Neural cell (in vitro differentiated cells): ENCODE measurements at regions not wholly inside any gene's neighbourhood (a gene's known extent, or its start where the extent isn't known, plus 50 kb on each side); places are given as distances from the start of the nearest gene placed in this dataset.

Experiments used
- H2AFZ ChIP-seq: fragments of 200-600, 300-800 bp; sonication (generic), shearing (Covaris generic); 2 replicates; pipeline ENCODE4 v1.6.0; 2014; ENCODE audit warnings: low read depth, mild to moderate bottlenecking, antibody characterized with exemption, low read length, moderate library complexity
- H3F3A ChIP-seq: fragments of 200-600 bp; shearing (Covaris generic); 2 replicates; pipeline ENCODE4 v1.6.1; 2016; ENCODE audit warnings: mild to moderate bottlenecking, moderate library complexity, mixed read lengths, antibody characterized with exemption, low read length; ENCODE audit not compliant: insufficient read depth, poor library complexity, severe bottlenecking
- H3K27ac ChIP-seq: fragments of 200-600, 300-800 bp; sonication (generic), shearing (Covaris generic); 2 replicates; pipeline ENCODE4 v1.5.1; 2014; ENCODE audit warnings: mild to moderate bottlenecking, low read length, moderate library complexity
- H3K27me3 ChIP-seq: fragments of 300-800, 200-600 bp; sonication (generic), shearing (Covaris generic); 2 replicates; pipeline ENCODE4 v1.6.0; 2014; ENCODE audit warnings: mild to moderate bottlenecking, low read depth, low read length, moderate library complexity; ENCODE audit not compliant: insufficient read depth
- H3K36me3 ChIP-seq: fragments of 300-800, 200-600 bp; sonication (generic), shearing (Covaris generic); 2 replicates; pipeline ENCODE4 v1.5.1; 2014; ENCODE audit warnings: mild to moderate bottlenecking, antibody characterized with exemption, low read length, moderate library complexity; ENCODE audit not compliant: insufficient read depth
- H3K4me2 ChIP-seq: fragments of 300-800, 200-600 bp; sonication (generic), shearing (Covaris generic); 2 replicates; pipeline ENCODE4 v1.6.0; 2014; ENCODE audit warnings: mild to moderate bottlenecking, low read length
- H3K4me3 ChIP-seq: fragments of 300-800, 200-600 bp; sonication (generic), shearing (Covaris generic); 2 replicates; pipeline ENCODE4 v1.5.1; 2014; ENCODE audit warnings: mild to moderate bottlenecking, low read length, moderate library complexity
- H3K79me2 ChIP-seq: fragments of 200-600 bp; shearing (Covaris generic); replicated peaks from 2 replicates; pipeline ENCODE4 v1.6.0; 2014; ENCODE audit warnings: mild to moderate bottlenecking, low read length, moderate library complexity; ENCODE audit not compliant: insufficient read depth
- H3K9ac ChIP-seq: fragments of 300-800, 200-600 bp; sonication (generic), shearing (Covaris generic); 2 replicates; pipeline ENCODE4 v1.6.1; 2016; ENCODE audit warnings: mild to moderate bottlenecking, low read length, mixed read lengths
- H3K9me2 ChIP-seq: fragments of 200-600 bp; shearing (Covaris generic); 2 replicates; pipeline ENCODE4 v1.6.1; 2016; ENCODE audit warnings: mild to moderate bottlenecking, low read length, mixed read lengths; ENCODE audit not compliant: insufficient read depth
- H3K9me3 ChIP-seq: fragments of 200-600, 300-800 bp; sonication (generic), shearing (Covaris generic); 2 replicates; pipeline ENCODE4 v1.6.1; 2016; ENCODE audit warnings: mild to moderate bottlenecking, mixed run types, low read length, moderate library complexity, mixed read lengths
- H4K20me1 ChIP-seq: fragments of 200-600 bp; shearing (Covaris generic); 2 replicates; pipeline ENCODE4 v1.6.1; 2016; ENCODE audit warnings: mild to moderate bottlenecking, mixed run types; ENCODE audit not compliant: insufficient read depth
- CTCF ChIP-seq: fragments of 450-650 bp; IDR thresholded peaks from 2 replicates; pipeline ENCODE4 v1.5.1; 2014; ENCODE audit warnings: antibody characterized with exemption, mild to moderate bottlenecking, moderate library complexity; ENCODE audit not compliant: poor library complexity, severe bottlenecking
- EP300 ChIP-seq: fragments of 450-650 bp; conservative IDR thresholded peaks from 2 replicates; pipeline ENCODE4 v1.6.1; 2014; ENCODE audit warnings: antibody characterized with exemption, mild to moderate bottlenecking, moderate library complexity; ENCODE audit not compliant: poor library complexity, severe bottlenecking
- EZH2 ChIP-seq: fragments of 200-600, 300-800 bp; shearing (Covaris generic), sonication (generic); IDR thresholded peaks from 2 replicates; pipeline ENCODE4 v1.6.1; 2014; ENCODE audit warnings: antibody characterized with exemption, low read length, borderline replicate concordance, mild to moderate bottlenecking; ENCODE audit not compliant: insufficient read depth, poor library complexity, severe bottlenecking
- MXI1 ChIP-seq: fragments of 450-650 bp; conservative IDR thresholded peaks from 2 replicates; pipeline ENCODE4 v1.6.1; 2014; ENCODE audit warnings: antibody characterized with exemption, mild to moderate bottlenecking; ENCODE audit not compliant: poor library complexity, severe bottlenecking
- POLR2AphosphoS5 ChIP-seq: IDR thresholded peaks from 2 replicates; pipeline ENCODE4 v1.6.1; 2012
- RAD21 ChIP-seq: fragments of 450-650 bp; conservative IDR thresholded peaks from 2 replicates; pipeline ENCODE4 v1.6.1; 2014; ENCODE audit warnings: antibody characterized with exemption, mild to moderate bottlenecking, moderate library complexity
- SMC3 ChIP-seq: fragments of 450-650 bp; conservative IDR thresholded peaks from 2 replicates; pipeline ENCODE4 v1.6.1; 2014; ENCODE audit warnings: antibody characterized with exemption, mild to moderate bottlenecking, moderate library complexity; ENCODE audit not compliant: poor library complexity
- TAF1 ChIP-seq: IDR thresholded peaks from 2 replicates; pipeline ENCODE4 v1.6.1; 2012; ENCODE audit warnings: low read depth
- TF ChIP-seq, protein P1 (sequence below): IDR thresholded peaks from 2 replicates; pipeline ENCODE4 v1.6.1; 2012; ENCODE audit warnings: borderline replicate concordance

DNA sequence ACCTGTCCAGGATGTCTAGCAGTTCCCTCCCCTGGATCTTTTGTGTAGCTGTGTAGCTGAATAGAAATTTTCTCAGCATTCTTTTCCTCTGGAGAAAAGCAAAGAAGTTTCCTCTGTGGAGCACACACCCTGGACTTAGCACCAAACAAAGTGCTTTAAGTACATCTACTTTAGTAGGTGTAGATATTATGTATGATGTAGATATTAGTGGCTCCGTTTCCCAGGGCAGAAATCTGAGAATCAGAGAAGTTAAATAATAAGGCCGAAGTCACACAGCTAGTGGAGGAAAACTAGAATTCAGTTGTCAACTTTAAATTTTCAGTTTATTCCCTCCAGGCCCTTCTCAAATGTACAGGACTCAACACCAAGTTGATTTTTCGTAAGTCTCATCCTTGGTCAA, 401.7 kb upstream of the NR2F2 start:
- H3K9me2 ChIP-seq, result no peaks in the 10 kb centered on the region
- H3K4me2 ChIP-seq, result no peak overlapping the region
- no peak overlapping the region for H3K9ac ChIP-seq
- no peaks in the 10 kb centered on the region for H3K79me2 ChIP-seq
- no peaks in the 10 kb centered on the region for H3K27me3 ChIP-seq
- no peak overlapping the region for H2AFZ ChIP-seq
- no peak for TF ChIP-seq POLR2AphosphoS5
- TF ChIP-seq CTCF, result no peak
- no peak for TF ChIP-seq EP300
- TF ChIP-seq EZH2, result no peak
- TF ChIP-seq, protein P1, sequence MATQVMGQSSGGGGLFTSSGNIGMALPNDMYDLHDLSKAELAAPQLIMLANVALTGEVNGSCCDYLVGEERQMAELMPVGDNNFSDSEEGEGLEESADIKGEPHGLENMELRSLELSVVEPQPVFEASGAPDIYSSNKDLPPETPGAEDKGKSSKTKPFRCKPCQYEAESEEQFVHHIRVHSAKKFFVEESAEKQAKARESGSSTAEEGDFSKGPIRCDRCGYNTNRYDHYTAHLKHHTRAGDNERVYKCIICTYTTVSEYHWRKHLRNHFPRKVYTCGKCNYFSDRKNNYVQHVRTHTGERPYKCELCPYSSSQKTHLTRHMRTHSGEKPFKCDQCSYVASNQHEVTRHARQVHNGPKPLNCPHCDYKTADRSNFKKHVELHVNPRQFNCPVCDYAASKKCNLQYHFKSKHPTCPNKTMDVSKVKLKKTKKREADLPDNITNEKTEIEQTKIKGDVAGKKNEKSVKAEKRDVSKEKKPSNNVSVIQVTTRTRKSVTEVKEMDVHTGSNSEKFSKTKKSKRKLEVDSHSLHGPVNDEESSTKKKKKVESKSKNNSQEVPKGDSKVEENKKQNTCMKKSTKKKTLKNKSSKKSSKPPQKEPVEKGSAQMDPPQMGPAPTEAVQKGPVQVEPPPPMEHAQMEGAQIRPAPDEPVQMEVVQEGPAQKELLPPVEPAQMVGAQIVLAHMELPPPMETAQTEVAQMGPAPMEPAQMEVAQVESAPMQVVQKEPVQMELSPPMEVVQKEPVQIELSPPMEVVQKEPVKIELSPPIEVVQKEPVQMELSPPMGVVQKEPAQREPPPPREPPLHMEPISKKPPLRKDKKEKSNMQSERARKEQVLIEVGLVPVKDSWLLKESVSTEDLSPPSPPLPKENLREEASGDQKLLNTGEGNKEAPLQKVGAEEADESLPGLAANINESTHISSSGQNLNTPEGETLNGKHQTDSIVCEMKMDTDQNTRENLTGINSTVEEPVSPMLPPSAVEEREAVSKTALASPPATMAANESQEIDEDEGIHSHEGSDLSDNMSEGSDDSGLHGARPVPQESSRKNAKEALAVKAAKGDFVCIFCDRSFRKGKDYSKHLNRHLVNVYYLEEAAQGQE, result no peak
- TF ChIP-seq RAD21, result no peak
- no peak for TF ChIP-seq SMC3
- no peak for TF ChIP-seq MXI1
- no peak for TF ChIP-seq TAF1
- no peak overlapping the region for H3K27ac ChIP-seq
- no peaks in the 10 kb centered on the region for H3K36me3 ChIP-seq
- H3F3A ChIP-seq, result no peaks in the 10 kb centered on the region
- H3K9me3 ChIP-seq, result no peaks in the 10 kb centered on the region
- no peaks in the 10 kb centered on the region for H4K20me1 ChIP-seq
- no peak overlapping the region for H3K4me3 ChIP-seq

DNA sequence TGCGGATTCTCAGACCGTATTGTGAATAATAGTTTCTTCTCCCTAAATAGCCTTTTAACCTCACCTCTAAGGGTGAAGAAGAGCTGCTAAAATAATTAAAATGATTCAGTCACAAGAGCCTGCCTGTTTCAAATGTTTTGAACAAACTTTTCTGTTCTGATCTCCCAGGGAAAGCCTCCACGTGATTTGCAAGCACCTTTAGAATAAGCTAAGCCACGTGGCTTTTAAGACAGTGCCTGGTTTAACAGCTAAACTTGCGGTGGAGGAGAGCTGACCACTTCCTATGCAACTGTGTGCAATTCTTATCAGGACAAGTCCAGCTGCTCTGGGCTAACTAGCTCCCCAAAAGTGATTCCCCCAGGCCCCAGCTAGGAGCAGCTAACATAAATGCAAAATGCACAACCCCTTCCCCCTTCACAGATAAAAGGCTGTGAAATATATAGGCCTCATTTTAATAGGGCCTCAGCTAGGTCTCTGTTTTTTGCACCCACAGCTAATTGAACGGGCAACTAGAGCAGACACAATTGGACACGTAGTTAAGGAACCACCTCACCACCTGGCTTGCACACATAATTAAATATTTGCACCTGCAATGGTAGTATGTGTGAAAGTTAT, 401.2 kb upstream of the NR2F2 start:
- H3K9ac ChIP-seq, result no peak overlapping the region
- no peaks in the 10 kb centered on the region for H3K79me2 ChIP-seq
- no peak overlapping the region for H3K4me3 ChIP-seq
- H3K27ac ChIP-seq, result no peak overlapping the region
- no peaks in the 10 kb centered on the region for H4K20me1 ChIP-seq
- no peak for TF ChIP-seq RAD21
- H3F3A ChIP-seq, result no peaks in the 10 kb centered on the region
- H3K9me3 ChIP-seq, result no peaks in the 10 kb centered on the region
- H2AFZ ChIP-seq, result no peak overlapping the region
- no peaks in the 10 kb centered on the region for H3K9me2 ChIP-seq
- H3K36me3 ChIP-seq, result no peaks in the 10 kb centered on the region
- H3K4me2 ChIP-seq, result no peak overlapping the region
- no peaks in the 10 kb centered on the region for H3K27me3 ChIP-seq
